ENCODE measurements at regions not wholly inside any gene's neighbourhood (a gene's known extent, or its start where the extent isn't known, plus 50 kb on each side); places are given as distances from the start of the nearest gene placed in this dataset.

DNA sequence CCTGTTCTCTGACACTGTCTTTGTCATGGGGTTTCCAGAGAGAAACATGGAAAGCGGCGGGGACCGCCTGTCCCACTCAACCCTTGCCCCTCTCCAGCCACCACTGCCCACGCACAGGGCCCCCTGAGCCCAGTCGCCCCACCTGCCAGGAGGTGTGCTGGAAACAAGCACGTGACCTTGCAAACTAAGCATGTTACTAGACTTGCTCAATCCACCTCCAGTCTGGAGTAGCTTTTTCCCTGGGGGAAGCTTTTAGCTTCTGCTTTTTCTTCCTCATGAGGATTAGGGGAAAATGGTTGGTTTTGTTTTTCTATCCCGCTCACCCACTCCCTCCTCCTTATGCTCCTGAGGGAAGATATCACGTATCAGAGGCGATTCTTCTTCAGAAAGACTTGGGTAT lies 105.7 kb downstream of the PLEKHG1 start:
- H3K36me3 ChIP-seq (ENCODE audit: control insufficient read depth, insufficient read depth, low read length): no peaks in the 10 kb centered on the region
- no peak for DNase-seq (ENCODE audit: low read depth)
- TF ChIP-seq, protein P1, sequence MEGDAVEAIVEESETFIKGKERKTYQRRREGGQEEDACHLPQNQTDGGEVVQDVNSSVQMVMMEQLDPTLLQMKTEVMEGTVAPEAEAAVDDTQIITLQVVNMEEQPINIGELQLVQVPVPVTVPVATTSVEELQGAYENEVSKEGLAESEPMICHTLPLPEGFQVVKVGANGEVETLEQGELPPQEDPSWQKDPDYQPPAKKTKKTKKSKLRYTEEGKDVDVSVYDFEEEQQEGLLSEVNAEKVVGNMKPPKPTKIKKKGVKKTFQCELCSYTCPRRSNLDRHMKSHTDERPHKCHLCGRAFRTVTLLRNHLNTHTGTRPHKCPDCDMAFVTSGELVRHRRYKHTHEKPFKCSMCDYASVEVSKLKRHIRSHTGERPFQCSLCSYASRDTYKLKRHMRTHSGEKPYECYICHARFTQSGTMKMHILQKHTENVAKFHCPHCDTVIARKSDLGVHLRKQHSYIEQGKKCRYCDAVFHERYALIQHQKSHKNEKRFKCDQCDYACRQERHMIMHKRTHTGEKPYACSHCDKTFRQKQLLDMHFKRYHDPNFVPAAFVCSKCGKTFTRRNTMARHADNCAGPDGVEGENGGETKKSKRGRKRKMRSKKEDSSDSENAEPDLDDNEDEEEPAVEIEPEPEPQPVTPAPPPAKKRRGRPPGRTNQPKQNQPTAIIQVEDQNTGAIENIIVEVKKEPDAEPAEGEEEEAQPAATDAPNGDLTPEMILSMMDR (IDR thresholded peaks at IDR 0.05; ENCODE audit: insufficient read depth, low read length, poor library complexity, severe bottlenecking): no peak
- no peaks in the 10 kb centered on the region for H3K27me3 ChIP-seq (ENCODE audit: control insufficient read depth, insufficient read depth, low read length)
- no peak overlapping the region for H3K4me3 ChIP-seq (ENCODE audit: low read depth, low read length)

DNA sequence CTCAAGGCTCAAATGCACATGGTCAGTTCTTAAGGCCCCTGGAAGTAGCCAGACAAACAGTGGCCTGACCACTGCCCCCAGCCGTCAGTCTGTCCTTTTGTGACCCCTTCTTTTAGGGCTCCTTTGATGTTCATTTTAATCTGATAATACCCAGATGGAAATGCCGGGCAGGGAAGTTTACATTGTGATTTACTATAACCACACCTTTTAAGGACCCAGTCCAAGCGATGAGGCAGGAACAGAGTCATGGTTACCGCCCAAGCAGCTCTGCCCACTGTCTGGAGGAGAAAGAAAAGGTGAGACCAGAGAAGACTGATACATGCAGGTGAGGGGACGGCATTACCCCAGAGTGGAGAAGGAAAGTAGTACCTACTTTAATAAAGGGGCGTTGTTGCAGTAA lies 110.6 kb downstream of the PLEKHG1 start:
- TF ChIP-seq, protein P1 (IDR thresholded peaks at IDR 0.05; ENCODE audit: insufficient read depth, low read length, poor library complexity, severe bottlenecking): no peak
- H3K36me3 ChIP-seq (ENCODE audit: control insufficient read depth, insufficient read depth, low read length): no peaks in the 10 kb centered on the region
- no peak for DNase-seq (ENCODE audit: low read depth)
- no peaks in the 10 kb centered on the region for H3K27me3 ChIP-seq (ENCODE audit: control insufficient read depth, insufficient read depth, low read length)
- H3K4me3 ChIP-seq (ENCODE audit: low read depth, low read length): no peak overlapping the region

DNA sequence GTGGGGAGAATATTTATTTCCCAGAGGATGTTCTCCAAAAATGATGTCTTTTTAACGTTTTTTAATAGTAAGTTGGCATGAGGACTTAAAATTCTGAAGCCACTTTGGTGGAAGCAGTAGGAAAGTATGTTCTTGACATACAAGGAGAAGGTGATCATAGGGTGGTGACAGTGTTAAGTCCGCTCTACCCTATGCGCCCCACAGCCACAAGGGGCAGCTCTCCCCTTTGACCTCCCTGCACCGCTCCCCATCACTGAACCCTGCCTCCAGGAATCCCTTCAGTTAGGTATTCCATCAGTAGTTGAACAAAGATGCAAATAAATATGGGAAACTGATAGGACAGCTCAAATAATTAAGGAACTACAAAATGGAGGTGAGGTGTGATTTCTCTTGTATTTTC lies 111.4 kb downstream of the PLEKHG1 start:
- Histone ChIP-seq H3K27me3 (ENCODE audit: control insufficient read depth, insufficient read depth, low read length) (no peaks in the 10 kb centered on the region), H3K36me3 (ENCODE audit: control insufficient read depth, insufficient read depth, low read length) (no peaks in the 10 kb centered on the region), H3K4me3 (ENCODE audit: low read depth, low read length) (no peak overlapping the region)
- no peak for DNase-seq (ENCODE audit: low read depth)
- TF ChIP-seq, protein P1 (IDR thresholded peaks at IDR 0.05; ENCODE audit: insufficient read depth, low read length, poor library complexity, severe bottlenecking): no peak

DNA sequence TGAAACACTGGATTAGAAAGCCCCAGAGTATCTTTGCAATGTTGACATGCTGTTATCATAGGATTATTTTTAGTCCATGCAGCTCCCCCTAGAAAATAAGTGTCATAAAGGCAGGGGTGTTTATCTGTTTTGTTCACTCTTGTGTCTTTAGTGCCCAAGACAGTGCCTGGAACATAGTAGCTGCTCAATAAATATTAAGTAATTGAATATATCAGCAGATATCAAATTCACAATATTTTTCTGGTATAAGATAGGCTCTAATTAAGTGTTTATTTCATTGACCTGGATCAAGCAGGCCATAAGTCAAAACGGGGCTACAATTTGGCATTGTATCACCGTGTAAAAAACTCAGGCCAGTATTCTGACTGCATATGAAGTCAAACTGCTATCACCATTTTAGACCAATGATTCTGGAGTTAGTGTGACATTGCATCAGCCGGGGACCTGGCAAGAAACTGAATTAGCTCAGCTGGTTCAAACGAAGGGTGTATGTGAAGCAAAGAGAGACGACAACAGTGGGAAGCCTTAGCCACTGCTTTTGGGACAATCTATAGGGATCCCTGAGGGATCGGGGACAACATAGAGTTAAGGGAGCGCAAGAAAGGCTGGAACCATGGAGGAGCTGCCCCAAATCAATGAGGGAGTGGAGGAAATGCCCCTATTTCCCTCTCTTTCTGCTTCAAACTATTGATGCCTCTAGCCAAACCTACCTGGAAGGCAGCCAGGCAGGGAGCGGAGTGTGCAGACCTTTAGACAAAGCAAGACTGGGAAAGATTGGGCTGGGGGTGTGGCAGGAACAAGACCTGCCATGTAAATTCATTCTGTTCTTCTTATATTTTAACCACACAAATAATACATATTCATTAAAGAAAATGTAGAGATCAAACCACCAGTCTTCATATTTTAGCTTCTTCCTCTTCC lies 112.2 kb downstream of the PLEKHG1 start:
- no peak for DNase-seq (ENCODE audit: low read depth)
- Histone ChIP-seq H3K4me3 (ENCODE audit: low read depth, low read length) (no peak overlapping the region), H3K27me3 (ENCODE audit: control insufficient read depth, insufficient read depth, low read length) (no peaks in the 10 kb centered on the region), H3K36me3 (ENCODE audit: control insufficient read depth, insufficient read depth, low read length) (no peaks in the 10 kb centered on the region)
- TF ChIP-seq, protein P1 (IDR thresholded peaks at IDR 0.05; ENCODE audit: insufficient read depth, low read length, poor library complexity, severe bottlenecking): no peak

DNA sequence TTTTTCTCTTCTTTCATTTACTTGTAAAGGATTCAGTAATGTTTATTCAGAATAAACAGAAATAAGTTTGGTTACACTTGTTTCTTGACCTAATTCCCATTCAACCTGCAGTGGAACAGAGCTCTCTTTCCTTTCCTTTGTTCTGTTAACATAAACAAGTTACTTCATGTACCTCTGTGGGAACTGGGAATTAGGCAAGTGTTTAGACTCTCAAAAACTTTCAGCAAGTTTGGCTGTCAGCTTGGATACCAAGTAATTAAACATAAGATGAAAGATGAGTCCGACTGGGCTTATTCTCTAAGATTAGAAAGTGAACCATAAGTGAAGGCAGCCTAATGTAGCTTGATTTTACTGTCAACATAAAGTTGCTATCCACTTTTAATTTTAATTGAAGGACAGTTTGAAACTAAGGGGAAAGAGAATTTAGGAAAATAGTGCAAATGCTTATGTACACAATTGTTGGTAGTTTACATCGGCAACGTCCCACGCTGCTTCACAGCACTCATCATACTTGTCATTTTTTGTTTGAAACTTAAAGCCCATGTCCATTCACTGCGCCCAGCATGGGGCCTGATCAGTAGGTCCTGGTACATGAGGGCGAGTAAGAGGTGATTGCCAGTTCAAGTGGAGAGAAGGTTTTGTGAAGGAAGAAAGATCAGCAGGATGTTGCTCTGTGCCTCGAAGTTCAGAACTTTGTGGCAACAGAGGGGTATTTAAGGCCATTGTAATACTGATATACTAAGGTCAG lies 113.0 kb downstream of the PLEKHG1 start:
- no peaks in the 10 kb centered on the region for H3K36me3 ChIP-seq (ENCODE audit: control insufficient read depth, insufficient read depth, low read length)
- TF ChIP-seq, protein P1 (IDR thresholded peaks at IDR 0.05; ENCODE audit: insufficient read depth, low read length, poor library complexity, severe bottlenecking): no peak
- H3K4me3 ChIP-seq (ENCODE audit: low read depth, low read length): no peak overlapping the region
- no peaks in the 10 kb centered on the region for H3K27me3 ChIP-seq (ENCODE audit: control insufficient read depth, insufficient read depth, low read length)
- DNase-seq (ENCODE audit: low read depth): no peak

Measured in kidney epithelial cell (primary cell).